IMR-90 (cell line): ENCODE measurements at regions not wholly inside any gene's neighbourhood (a gene's known extent, or its start where the extent isn't known, plus 50 kb on each side); places are given as distances from the start of the nearest gene placed in this dataset.

Source experiments
- ATAC-seq: fragments of 200-7000 bp; cut with Tn5 transposase; 2 replicates; pipeline ENCODE4 v1.9.1; 2020; ENCODE audit warnings: low read depth, mild to moderate bottlenecking, moderate library complexity
- BruUV-seq: library from RNA; stranded (reverse); fragments of 400-500 nt; replicated peaks from 2 replicates; lab custom pipeline; 2021; lab: Mats Ljungman, UMichigan
- CTCF ChIA-PET: fragments of 300-600 bp; formaldehyde crosslinking; extraction: SDS; loops from one replicate; lab custom pipeline; 2021; ENCODE audit warnings: antibody characterized with exemption; lab: Yijun Ruan, JAX
- POLR2A ChIA-PET: fragments of 300-600 bp; sonication (Branson Sonifier 250); formaldehyde crosslinking; loops from one replicate; lab custom pipeline; 2022; ENCODE audit warnings: antibody characterized with exemption; ENCODE audit not compliant: unreplicated experiment; lab: Charles Lee
- DNase-seq: peaks from one replicate; pipeline ENCODE4 v3.0.0; 2013
- H2AFZ ChIP-seq: replicated peaks from 2 replicates; pipeline ENCODE3; 2013; ENCODE audit warnings: low read length, mild to moderate bottlenecking; ENCODE audit not compliant: poor library complexity
- H2AK5ac ChIP-seq: 2 replicates; pipeline ENCODE4 v1.6.1; 2013; ENCODE audit warnings: low read depth, low read length, inconsistent platforms
- H2AK9ac ChIP-seq: replicated peaks from 2 replicates; pipeline ENCODE3; 2013; ENCODE audit warnings: mild to moderate bottlenecking, low read depth, low read length, moderate library complexity; ENCODE audit not compliant: poor library complexity
- H2BK120ac ChIP-seq: 2 replicates; pipeline ENCODE4 v1.6.1; 2013; ENCODE audit warnings: low read depth, low read length, inconsistent platforms
- H2BK15ac ChIP-seq: 3 replicates; pipeline ENCODE4 v1.6.1; 2013; ENCODE audit warnings: low read depth, low read length, inconsistent platforms
- H2BK20ac ChIP-seq: 2 replicates; pipeline ENCODE4 v1.6.1; 2013; ENCODE audit warnings: low read depth, mild to moderate bottlenecking, inconsistent platforms, low read length, moderate library complexity
- H2BK5ac ChIP-seq: 2 replicates; pipeline ENCODE4 v1.6.1; 2013; ENCODE audit warnings: mild to moderate bottlenecking, low read depth, low read length, inconsistent platforms; ENCODE audit not compliant: poor library complexity, severe bottlenecking
- H3K14ac ChIP-seq: replicated peaks from 2 replicates; pipeline ENCODE4 v1.6.1; 2013; ENCODE audit warnings: low read depth, low read length, inconsistent platforms
- H3K18ac ChIP-seq: 2 replicates; pipeline ENCODE4 v1.6.1; 2013; ENCODE audit warnings: low read depth, low read length, control low read depth
- H3K23ac ChIP-seq: 2 replicates; pipeline ENCODE4 v1.6.1; 2013; ENCODE audit warnings: low read depth, low read length, inconsistent platforms
- H3K27ac ChIP-seq: 2 replicates; pipeline ENCODE4 v1.5.1; 2013; ENCODE audit warnings: mild to moderate bottlenecking, control low read depth, low read length; ENCODE audit not compliant: insufficient read depth
- H3K27me3 ChIP-seq: 2 replicates; pipeline ENCODE4 v1.6.1; 2013; ENCODE audit warnings: low read length; ENCODE audit not compliant: control insufficient read depth, insufficient read depth
- H3K36me3 ChIP-seq: 2 replicates; pipeline ENCODE4 v1.6.1; 2013; ENCODE audit warnings: low read length, mixed read lengths; ENCODE audit not compliant: control insufficient read depth, insufficient read depth
- H3K4ac ChIP-seq: 2 replicates; pipeline ENCODE4 v1.6.1; 2013; ENCODE audit warnings: low read depth, low read length, inconsistent platforms
- H3K4me1 ChIP-seq: 2 replicates; pipeline ENCODE4 v1.6.1; 2013; ENCODE audit warnings: low read length, mixed read lengths; ENCODE audit not compliant: control insufficient read depth, insufficient read depth
- H3K4me2 ChIP-seq: 2 replicates; pipeline ENCODE4 v1.6.1; 2013; ENCODE audit warnings: low read depth, mild to moderate bottlenecking, control low read depth, low read length, moderate library complexity
- H3K4me3 ChIP-seq: 2 replicates; pipeline ENCODE4 v1.5.1; 2013; ENCODE audit warnings: low read depth, mild to moderate bottlenecking, control low read depth, low read length, moderate library complexity; ENCODE audit not compliant: insufficient read depth
- H3K56ac ChIP-seq: 2 replicates; pipeline ENCODE4 v1.6.1; 2013; ENCODE audit warnings: low read length, inconsistent platforms; ENCODE audit not compliant: insufficient read depth; ENCODE audit errors: extremely low read depth
- H3K79me1 ChIP-seq, 2 experiments: 2 replicates each; pipeline ENCODE4 v1.6.1; 2013; ENCODE audit warnings: low read length in 2 of 2, inconsistent platforms in 1 of 2, low read depth in 1 of 2
- H3K9ac ChIP-seq: 2 replicates; pipeline ENCODE4 v1.6.1; 2013; ENCODE audit warnings: low read depth, low read length, control low read depth
- H3K9me1 ChIP-seq: 2 replicates; pipeline ENCODE4 v1.6.1; 2013; ENCODE audit warnings: low read length, inconsistent platforms; ENCODE audit not compliant: insufficient read depth
- H3K9me3 ChIP-seq: 2 replicates; pipeline ENCODE4 v1.6.1; 2013; ENCODE audit warnings: low read length; ENCODE audit not compliant: control insufficient read depth, insufficient read depth
- H4K20me1 ChIP-seq: 2 replicates; pipeline ENCODE4 v1.6.1; 2013; ENCODE audit warnings: low read length, inconsistent platforms; ENCODE audit not compliant: insufficient read depth
- H4K5ac ChIP-seq: 2 replicates; pipeline ENCODE4 v1.6.1; 2013; ENCODE audit warnings: mild to moderate bottlenecking, low read depth, low read length, control low read depth
- H4K8ac ChIP-seq, 2 experiments: 2 replicates each; pipeline ENCODE4 v1.6.1; 2013; ENCODE audit warnings: low read depth in 2 of 2, low read length in 2 of 2, control low read depth in 1 of 2, inconsistent platforms in 1 of 2
- H4K91ac ChIP-seq: 2 replicates; pipeline ENCODE4 v1.6.1; 2013; ENCODE audit warnings: low read depth, low read length, inconsistent platforms; ENCODE audit not compliant: insufficient read depth
- BHLHE40 ChIP-seq: fragments of 150-350 bp; IDR thresholded peaks from 2 replicates; pipeline ENCODE4 v1.6.1; 2016; ENCODE audit warnings: mild to moderate bottlenecking, low read depth, low read length
- CEBPB ChIP-seq: IDR thresholded peaks from 2 replicates; pipeline ENCODE4 v1.6.1; 2012; ENCODE audit warnings: low read depth, low read length, improper control_type of control experiment
- MAZ ChIP-seq: IDR thresholded peaks from 2 replicates; pipeline ENCODE4 v1.6.1; 2012; ENCODE audit warnings: low read depth, mild to moderate bottlenecking, low read length, improper control_type of control experiment, moderate library complexity, borderline replicate concordance
- MXI1 ChIP-seq: IDR thresholded peaks from 2 replicates; pipeline ENCODE4 v1.6.1; 2012; ENCODE audit warnings: low read depth, mild to moderate bottlenecking, low read length, moderate library complexity, borderline replicate concordance
- RFX5 ChIP-seq: IDR thresholded peaks from 2 replicates; pipeline ENCODE4 v1.8.0; 2012; ENCODE audit warnings: low read depth, mild to moderate bottlenecking, low read length, moderate library complexity
- SMC3 ChIP-seq: fragments of 150-350 bp; IDR thresholded peaks from 2 replicates; pipeline ENCODE4 v1.6.1; 2016; ENCODE audit warnings: low read depth, mild to moderate bottlenecking, antibody characterized with exemption, low read length, moderate library complexity
- WGBS, 2 experiments: methylation state at CpG; one replicate each; pipeline versions ENCODE4 v1.1.5 to v1.1.7; 2013; ENCODE audit warnings: missing lambda C conversion rate in 2 of 2; ENCODE audit not compliant: insufficient read length in 1 of 2; ENCODE audit errors: extremely low coverage in 2 of 2; 5-methylcytosine and 5-hydroxymethylcytosine counted together
- dilution Hi-C: fragments of 300-500 bp; cut with HindIII; formaldehyde crosslinking; loops from one replicate; pipeline ENCODE4 v1.14.3; 2018; ENCODE audit warnings: low sequenced_read_pairs; ENCODE audit not compliant: unreplicated experiment
- in situ Hi-C: fragments of 300-500 bp; cut with MboI; formaldehyde crosslinking; loops from 3 replicates; pipeline ENCODE4 v1.14.3; 2019; ENCODE audit warnings: low sequenced_read_pairs, inconsistent platforms, mixed read lengths
- intact Hi-C: fragments of 100-400 bp; cut with micrococcal nuclease; formaldehyde crosslinking; loops from 2 replicates; pipeline ENCODE4 v1.10.0; 2022

DNA sequence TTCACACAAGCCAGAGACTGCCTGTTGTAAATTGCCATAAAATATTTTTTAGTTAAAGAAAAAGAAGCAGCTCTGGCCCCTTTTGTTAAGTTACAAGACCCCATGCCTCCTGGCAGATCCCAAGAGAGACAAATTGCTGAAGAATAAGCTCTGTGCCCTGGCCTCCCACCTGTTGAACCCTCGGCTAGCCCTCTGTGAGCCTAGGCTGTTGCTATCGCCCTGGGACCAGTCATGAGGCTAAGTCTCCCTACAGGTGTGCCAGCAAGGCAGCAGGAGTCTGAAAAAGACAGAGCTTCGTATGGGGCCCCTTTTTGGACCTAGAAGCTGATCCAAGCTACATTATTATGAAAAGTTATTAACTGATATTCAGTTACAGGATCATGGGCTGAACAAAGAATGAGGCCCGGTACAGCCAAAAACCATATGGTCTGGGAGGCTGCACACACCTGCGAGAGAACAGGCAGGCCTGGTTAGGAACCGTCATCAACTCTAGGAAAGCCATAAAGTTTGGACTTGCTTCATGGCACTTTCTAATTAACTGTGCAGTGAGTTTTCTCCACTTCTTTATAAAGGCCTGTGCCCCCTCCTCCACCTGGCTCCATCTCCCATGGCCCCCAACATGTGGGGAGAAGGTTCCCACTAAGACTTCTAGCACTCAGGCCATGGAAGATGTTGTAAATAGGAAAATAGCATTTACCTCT lies 384.7 kb downstream of the ENC1 start:
- no peak overlapping the region for H4K5ac ChIP-seq
- no peak for ATAC-seq
- H3K36me3 ChIP-seq: no peaks in the 10 kb centered on the region
- intact Hi-C loops (loop anchor here (10.0 kb wide), 2 partner anchors 221 to 321 kb away; no protein-coding TSS in a partner anchor), dilution Hi-C loops (no loop called here), in situ Hi-C loops (no loop called here)
- ChIA-PET CTCF (no interaction called here), POLR2A (no interaction called here)
- no peaks in the 10 kb centered on the region for H3K79me1 ChIP-seq
- no peak overlapping the region for H2AK5ac ChIP-seq
- H3K9ac ChIP-seq: no peak overlapping the region
- no peak overlapping the region for H2AK9ac ChIP-seq
- WGBS, 2 experiments: 93% methylated on average over 2 of the region's 6 CpGs; no CpG with 5 or more reads in 1 of the 2 experiments
- H2BK5ac ChIP-seq: no peak overlapping the region
- TF ChIP-seq BHLHE40: no peak
- no peak for TF ChIP-seq MAZ
- TF ChIP-seq SMC3: no peak
- TF ChIP-seq MXI1: no peak
- no peak for TF ChIP-seq CEBPB
- no peak for TF ChIP-seq RFX5
- no TSS peak for BruUV-seq
- no peak overlapping the region for H3K4me3 ChIP-seq
- H3K4me2 ChIP-seq: no peak overlapping the region
- H3K27me3 ChIP-seq: peaks cover 2% of the 10 kb centered on the region
- H3K9me3 ChIP-seq: no peaks in the 10 kb centered on the region
- H3K4ac ChIP-seq: no peak overlapping the region
- no peak overlapping the region for H2BK20ac ChIP-seq
- H4K8ac ChIP-seq: no peak overlapping the region
- H2BK15ac ChIP-seq: no peak overlapping the region
- no peak overlapping the region for H2BK120ac ChIP-seq
- peaks cover 6% of the 10 kb centered on the region for H3K4me1 ChIP-seq
- H4K20me1 ChIP-seq: no peaks in the 10 kb centered on the region
- no peak overlapping the region for H3K56ac ChIP-seq
- no peak overlapping the region for H2AFZ ChIP-seq
- H4K91ac ChIP-seq: no peak overlapping the region
- no peak for DNase-seq
- no peak overlapping the region for H3K18ac ChIP-seq
- peaks cover 7% of the 10 kb centered on the region for H3K9me1 ChIP-seq
- no peak overlapping the region for H3K14ac ChIP-seq
- no peak overlapping the region for H3K27ac ChIP-seq
- H3K23ac ChIP-seq: no peak overlapping the region
